Fibroblast of lung (primary cell): ENCODE measurements at regions not wholly inside any gene's neighbourhood (a gene's known extent, or its start where the extent isn't known, plus 50 kb on each side); places are given as distances from the start of the nearest gene placed in this dataset.

ENCODE experiments used
- CTCF ChIP-seq, 2 donors: IDR thresholded peaks in 1 of 2; conservative IDR thresholded peaks in 1 of 2; 1 replicate in 1 of 2; 2 replicates in 1 of 2; pipeline ENCODE4 v1.5.1; 2011 to 2012; ENCODE audit warnings: low read length in 2 of 2, control low read depth in 1 of 2, inconsistent platforms in 1 of 2, low read depth in 1 of 2, mild to moderate bottlenecking in 1 of 2
- EZH2 ChIP-seq: IDR thresholded peaks from 2 replicates; pipeline ENCODE4 v1.5.1; 2012; ENCODE audit warnings: low read length, control low read depth, mild to moderate bottlenecking; ENCODE audit errors: missing control alignments

- TF ChIP-seq EZH2, result no peak
- no peak for TF ChIP-seq CTCF (conservative IDR thresholded peaks at IDR 0.05 in 1 of 2, IDR thresholded peaks at IDR 0.05 in 1 of 2; ENCODE audit: low read depth in 1 of 2, low read length in 2 of 2)
Observed at GRCh38 chr3:10746684-10747083, 69.3 kb upstream of the SLC6A11 start.
